SK-N-MC (cell line): ENCODE measurements at regions not wholly inside any gene's neighbourhood (a gene's known extent, or its start where the extent isn't known, plus 50 kb on each side); places are given as distances from the start of the nearest gene placed in this dataset.

ENCODE experiments used
- EZH2 ChIP-seq: fragments of 200-600 bp; sonication (generic); IDR thresholded peaks from one replicate; pipeline ENCODE4 v1.6.1; 2017; ENCODE audit warnings: antibody characterized with exemption
- FOXP2 ChIP-seq: optimal IDR thresholded peaks from 2 replicates; pipeline ENCODE3; 2011; ENCODE audit warnings: mild to moderate bottlenecking, moderate library complexity; ENCODE audit not compliant: insufficient read depth; ENCODE audit errors: extremely low read length, control extremely low read depth
- POLR2AphosphoS5 ChIP-seq: IDR thresholded peaks from 2 replicates; pipeline ENCODE4 v1.6.1; 2012; ENCODE audit warnings: mild to moderate bottlenecking, low read depth, low read length, borderline replicate concordance

- TF ChIP-seq EZH2 (no peak), POLR2AphosphoS5 (no peak), FOXP2 (no peak)
Observed at GRCh38 chr18:78396077-78396476, 583.5 kb upstream of the SALL3 start.
